Rectal smooth muscle tissue (tissue), 1 donor: ENCODE measurements at regions not wholly inside any gene's neighbourhood (a gene's known extent, or its start where the extent isn't known, plus 50 kb on each side); places are given as distances from the start of the nearest gene placed in this dataset.

ENCODE experiments used
- H3K27ac ChIP-seq: one replicate; pipeline ENCODE4 v1.7.0; 2013; ENCODE audit warnings: low read depth, low read length, inconsistent platforms
- H3K27me3 ChIP-seq: one replicate; pipeline ENCODE4 v1.7.0; 2013; ENCODE audit warnings: low read length; ENCODE audit not compliant: control insufficient read depth, insufficient read depth
- H3K36me3 ChIP-seq: one replicate; pipeline ENCODE4 v1.7.0; 2013; ENCODE audit warnings: low read length; ENCODE audit not compliant: control insufficient read depth, insufficient read depth
- H3K4me1 ChIP-seq: one replicate; pipeline ENCODE4 v1.7.0; 2013; ENCODE audit warnings: low read length; ENCODE audit not compliant: control insufficient read depth, insufficient read depth
- H3K4me3 ChIP-seq: one replicate; pipeline ENCODE4 v1.7.0; 2013; ENCODE audit warnings: low read length
- H3K9ac ChIP-seq: one replicate; pipeline ENCODE4 v1.7.0; 2013; ENCODE audit warnings: low read length

- Histone ChIP-seq H3K9ac (no peak overlapping the region), H3K27me3 (no peaks in the 10 kb centered on the region), H3K4me3 (no peak overlapping the region), H3K27ac (no peak overlapping the region), H3K4me1 (no peaks in the 10 kb centered on the region), H3K36me3 (no peaks in the 10 kb centered on the region)
Measured at GRCh38 chr4:160772668-160773067, 1391.1 kb downstream of the FSTL5 start.

GRCh38 chr4:160795216-160795615 is 1368.6 kb downstream of the FSTL5 start:
- Histone ChIP-seq H3K27ac (no peak overlapping the region), H3K4me3 (no peak overlapping the region), H3K9ac (no peak overlapping the region), H3K27me3 (no peaks in the 10 kb centered on the region), H3K4me1 (no peaks in the 10 kb centered on the region), H3K36me3 (no peaks in the 10 kb centered on the region)

GRCh38 chr4:160808174-160808573 is 1355.6 kb downstream of the FSTL5 start:
- Histone ChIP-seq H3K4me1 (no peaks in the 10 kb centered on the region), H3K9ac (no peak overlapping the region), H3K4me3 (no peak overlapping the region), H3K27me3 (no peaks in the 10 kb centered on the region), H3K27ac (no peak overlapping the region), H3K36me3 (no peaks in the 10 kb centered on the region)

- Histone ChIP-seq H3K4me3 (no peak overlapping the region), H3K27me3 (no peaks in the 10 kb centered on the region), H3K27ac (no peak overlapping the region), H3K9ac (no peak overlapping the region), H3K36me3 (no peaks in the 10 kb centered on the region), H3K4me1 (no peaks in the 10 kb centered on the region)
Measured at GRCh38 chr4:160809576-160809975, 1354.2 kb downstream of the FSTL5 start.

GRCh38 chr4:160810424-160810823 is 1353.4 kb downstream of the FSTL5 start:
- no peak overlapping the region for H3K4me3 ChIP-seq
- no peaks in the 10 kb centered on the region for H3K27me3 ChIP-seq
- no peak overlapping the region for H3K9ac ChIP-seq
- no peaks in the 10 kb centered on the region for H3K4me1 ChIP-seq
- no peaks in the 10 kb centered on the region for H3K36me3 ChIP-seq
- no peak overlapping the region for H3K27ac ChIP-seq

- H3K36me3 ChIP-seq, result no peaks in the 10 kb centered on the region
- H3K4me1 ChIP-seq, result no peaks in the 10 kb centered on the region
- no peak overlapping the region for H3K9ac ChIP-seq
- H3K4me3 ChIP-seq, result no peak overlapping the region
- H3K27ac ChIP-seq, result no peak overlapping the region
- no peaks in the 10 kb centered on the region for H3K27me3 ChIP-seq
Measured at GRCh38 chr4:160810941-160811340, 1352.9 kb downstream of the FSTL5 start.

GRCh38 chr4:160811956-160812355 is 1351.8 kb downstream of the FSTL5 start:
- Histone ChIP-seq H3K4me1 (no peaks in the 10 kb centered on the region), H3K27ac (no peak overlapping the region), H3K4me3 (no peak overlapping the region), H3K9ac (no peak overlapping the region), H3K36me3 (no peaks in the 10 kb centered on the region), H3K27me3 (no peaks in the 10 kb centered on the region)

- Histone ChIP-seq H3K27me3 (no peaks in the 10 kb centered on the region), H3K36me3 (no peaks in the 10 kb centered on the region), H3K4me3 (no peak overlapping the region), H3K9ac (no peak overlapping the region), H3K4me1 (no peaks in the 10 kb centered on the region), H3K27ac (no peak overlapping the region)
Measured at GRCh38 chr4:160814726-160815125, 1349.1 kb downstream of the FSTL5 start.

GRCh38 chr4:160818571-160818970 is 1345.2 kb downstream of the FSTL5 start:
- Histone ChIP-seq H3K27ac (no peak overlapping the region), H3K36me3 (no peaks in the 10 kb centered on the region), H3K27me3 (no peaks in the 10 kb centered on the region), H3K4me3 (no peak overlapping the region), H3K4me1 (no peaks in the 10 kb centered on the region), H3K9ac (no peak overlapping the region)

- no peak overlapping the region for H3K27ac ChIP-seq
Measured at GRCh38 chr4:160819791-160820190, 1344.0 kb downstream of the FSTL5 start.

GRCh38 chr4:160824481-160824880 is 1339.3 kb downstream of the FSTL5 start:
- Histone ChIP-seq H3K27me3 (no peaks in the 10 kb centered on the region), H3K36me3 (no peaks in the 10 kb centered on the region), H3K27ac (no peak overlapping the region)

More at GRCh38 chr4:160819791-160820190, 1344.0 kb downstream of the FSTL5 start:
- no peak overlapping the region for H3K4me3 ChIP-seq
- no peaks in the 10 kb centered on the region for H3K36me3 ChIP-seq
- no peaks in the 10 kb centered on the region for H3K4me1 ChIP-seq
- H3K9ac ChIP-seq, result no peak overlapping the region
- no peaks in the 10 kb centered on the region for H3K27me3 ChIP-seq

GRCh38 chr4:160825644-160826338 is 1338.0 kb downstream of the FSTL5 start:
- no peak overlapping the region for H3K27ac ChIP-seq
- H3K4me1 ChIP-seq, result no peaks in the 10 kb centered on the region
- H3K9ac ChIP-seq, result no peak overlapping the region
- no peaks in the 10 kb centered on the region for H3K36me3 ChIP-seq
- H3K27me3 ChIP-seq, result no peaks in the 10 kb centered on the region
- H3K4me3 ChIP-seq, result no peak overlapping the region

More at GRCh38 chr4:160824481-160824880, 1339.3 kb downstream of the FSTL5 start:
- no peak overlapping the region for H3K9ac ChIP-seq
- no peak overlapping the region for H3K4me3 ChIP-seq
- H3K4me1 ChIP-seq, result no peaks in the 10 kb centered on the region

- H3K27me3 ChIP-seq, result no peaks in the 10 kb centered on the region
- H3K27ac ChIP-seq, result no peak overlapping the region
- no peaks in the 10 kb centered on the region for H3K4me1 ChIP-seq
- no peak overlapping the region for H3K4me3 ChIP-seq
- no peak overlapping the region for H3K9ac ChIP-seq
- no peaks in the 10 kb centered on the region for H3K36me3 ChIP-seq
Measured at GRCh38 chr4:160826339-160826679, 1337.5 kb downstream of the FSTL5 start.
